NCI-H2107 treated with DMSO at 0.1 percent for 48 hours (cell line): ENCODE measurements at regions not wholly inside any gene's neighbourhood (a gene's known extent, or its start where the extent isn't known, plus 50 kb on each side); places are given as distances from the start of the nearest gene placed in this dataset.
"Not testable (repeated sequence)": the region's sequence is repeated elsewhere in the genome, so short reads cannot be mapped to it uniquely, and the experiment has no call there.

Experiments
- DNase-seq: peaks from one replicate; lab custom pipeline; 2025; ENCODE audit not compliant: unreplicated experiment; lab: John Stamatoyannopoulos, UW

DNA sequence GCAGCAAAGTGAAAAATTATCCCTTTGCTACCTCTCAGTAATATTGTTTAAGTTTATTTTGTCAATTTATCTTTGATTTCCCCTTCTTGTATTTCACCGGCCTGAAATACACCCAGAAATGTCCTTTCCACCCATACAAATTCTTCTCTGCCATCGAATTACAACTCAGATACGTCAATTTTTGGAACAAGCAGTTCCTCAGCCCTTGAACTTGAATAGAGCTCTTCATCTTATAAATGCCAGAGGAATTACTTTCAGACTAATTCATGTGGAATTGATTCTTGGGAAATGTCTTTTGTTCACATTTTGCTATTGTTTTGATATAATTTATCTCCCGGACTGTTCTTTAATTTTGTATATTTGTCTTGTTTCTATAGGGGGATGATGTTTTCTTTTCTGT is 1359.3 kb upstream of the MIR17HG start:
- DNase-seq: no peak

DNA sequence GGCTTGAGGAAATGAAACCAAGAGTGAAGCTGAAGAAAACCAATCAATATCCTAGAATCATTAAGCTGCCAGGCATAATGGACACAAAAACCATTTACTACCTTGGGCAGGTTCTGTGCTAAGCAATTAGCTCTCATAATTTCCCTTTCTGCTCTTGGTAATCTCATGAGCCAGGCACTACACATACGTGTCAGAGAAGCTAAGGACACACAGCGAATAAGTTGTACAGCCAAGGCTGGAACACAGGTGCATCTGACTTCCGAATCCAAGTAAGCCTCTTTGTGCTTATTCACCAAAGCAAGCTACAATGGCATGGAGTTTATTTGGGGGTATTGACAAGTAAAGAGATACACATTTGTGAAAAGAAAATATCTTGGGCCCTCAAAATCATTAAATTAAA is 1343.9 kb upstream of the MIR17HG start:
- no peak for DNase-seq

DNA sequence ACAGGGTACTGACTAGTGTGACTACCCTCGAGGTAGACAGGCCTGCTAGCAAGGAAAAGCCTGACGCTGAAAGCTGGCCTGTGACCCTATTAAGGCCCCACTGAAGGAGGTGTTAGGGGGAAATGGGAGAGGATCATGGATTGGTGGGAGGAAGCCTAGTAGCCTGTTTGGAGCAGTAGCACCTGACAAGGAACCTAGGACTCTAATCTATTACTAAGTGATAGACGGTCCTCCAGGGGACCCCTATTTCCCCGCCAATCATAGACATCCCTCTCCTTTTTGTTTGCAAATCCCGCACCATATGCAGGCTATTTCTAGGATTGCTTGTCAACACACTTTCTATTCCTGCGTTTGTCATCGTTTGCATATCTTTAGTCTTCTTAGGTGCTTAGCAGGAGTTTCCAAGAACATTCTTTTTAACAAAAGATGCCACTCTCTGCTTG is 1338.8 kb upstream of the MIR17HG start:
- no peak for DNase-seq

DNA sequence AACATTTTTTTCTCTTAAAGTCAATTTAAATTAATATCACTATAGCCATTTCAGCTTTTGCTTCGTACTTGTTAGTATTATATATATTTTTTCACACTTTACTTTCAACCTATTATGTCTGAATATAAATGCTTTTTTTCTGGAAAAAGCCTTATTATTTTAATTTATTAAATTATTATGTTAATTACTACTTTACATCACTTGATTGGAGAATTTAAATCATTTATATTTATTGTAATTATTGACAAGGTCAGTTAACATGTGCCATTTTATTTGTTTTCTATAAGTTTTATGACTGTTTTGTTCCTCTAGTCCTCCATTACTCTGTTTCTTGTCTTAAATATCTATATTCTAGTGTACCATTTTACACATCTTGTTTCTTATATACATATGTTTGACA is 1333.4 kb upstream of the MIR17HG start:
- no peak for DNase-seq

DNA sequence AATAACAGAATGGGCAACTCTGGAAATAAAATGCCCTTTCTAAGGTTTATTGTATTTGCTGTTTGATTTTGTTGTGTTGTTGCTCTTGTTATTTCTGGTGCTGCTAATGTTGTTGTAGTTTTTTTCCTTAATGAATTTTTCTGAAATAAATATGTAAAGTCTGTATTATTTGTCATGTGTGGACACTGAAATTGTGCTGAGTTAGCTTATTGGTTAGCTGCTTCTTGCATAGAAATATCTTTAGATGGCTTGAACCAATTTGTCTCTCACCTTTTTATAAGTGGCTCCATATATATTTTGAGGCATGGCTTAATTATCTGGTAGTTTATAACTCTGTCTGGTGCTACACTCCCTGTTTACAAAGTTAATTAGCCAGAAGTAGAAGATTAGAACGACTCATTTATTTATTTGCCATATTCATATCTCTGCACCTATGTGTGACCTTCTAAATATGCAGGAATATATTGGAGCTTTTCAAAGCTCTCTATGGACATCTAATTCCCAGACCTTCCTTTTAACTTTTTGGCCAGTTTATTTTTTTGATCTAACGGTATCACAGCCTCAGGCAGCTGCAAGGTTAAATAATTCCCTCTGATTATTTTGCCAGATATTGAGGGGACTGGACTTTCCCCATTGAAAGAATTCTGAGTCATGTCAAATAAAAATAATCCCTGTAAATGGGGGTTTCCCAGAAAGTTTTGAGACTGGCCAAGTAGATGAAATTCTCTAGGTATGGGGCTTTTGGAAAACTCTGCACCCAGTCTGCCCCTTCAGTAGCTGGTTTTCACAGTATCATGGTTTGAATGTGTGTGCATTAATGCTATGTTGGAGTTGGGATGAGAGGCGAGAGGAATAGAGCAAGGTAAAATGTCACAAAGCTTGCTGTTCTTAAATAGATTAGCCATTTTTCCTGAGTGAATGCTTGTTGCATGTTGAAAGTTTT is 1331.7 kb upstream of the MIR17HG start:
- no peak for DNase-seq

DNA sequence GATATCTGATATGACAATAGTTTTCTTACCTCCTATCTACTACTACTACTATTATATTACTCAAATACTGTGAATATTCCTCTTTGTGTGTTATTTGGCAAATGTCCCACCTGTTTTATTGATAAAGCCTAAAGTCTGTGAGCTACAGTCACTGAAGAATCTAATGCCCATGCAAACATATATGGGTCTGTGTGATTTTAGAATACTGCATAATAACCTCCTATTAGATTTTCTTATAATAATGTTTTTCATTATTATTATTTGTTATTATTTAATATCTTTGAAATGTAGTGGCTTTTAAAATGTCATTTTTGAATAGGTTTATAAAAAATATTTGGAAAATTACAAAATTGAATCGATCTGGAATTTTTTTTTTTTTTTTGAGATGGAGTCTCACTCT is 1330.8 kb upstream of the MIR17HG start:
- no peak for DNase-seq

DNA sequence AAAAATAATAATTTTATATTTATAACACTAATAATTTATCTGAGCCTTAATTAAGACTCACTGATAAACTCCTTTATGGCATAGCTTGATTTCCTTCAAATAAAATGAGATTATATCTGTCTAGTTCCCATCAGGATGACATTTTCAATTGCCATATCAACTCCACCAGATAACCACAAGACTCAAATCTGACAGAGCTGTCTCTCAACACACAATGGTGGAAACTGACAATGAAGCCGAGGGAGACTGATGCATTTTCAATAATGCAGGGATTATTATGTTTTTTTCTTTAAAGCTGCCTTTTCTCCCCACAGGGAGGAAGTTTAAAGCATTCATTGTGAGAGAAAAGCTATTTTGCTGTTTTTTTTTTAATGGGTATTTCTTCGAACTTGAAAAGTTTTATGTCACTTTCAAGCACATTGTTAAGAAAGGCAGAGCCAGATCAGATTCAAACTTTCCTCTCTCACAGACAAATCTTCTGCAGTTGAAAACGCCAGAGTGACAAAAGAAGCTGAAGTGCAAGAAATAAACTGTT is 1326.9 kb upstream of the MIR17HG start:
- no peak for DNase-seq

DNA sequence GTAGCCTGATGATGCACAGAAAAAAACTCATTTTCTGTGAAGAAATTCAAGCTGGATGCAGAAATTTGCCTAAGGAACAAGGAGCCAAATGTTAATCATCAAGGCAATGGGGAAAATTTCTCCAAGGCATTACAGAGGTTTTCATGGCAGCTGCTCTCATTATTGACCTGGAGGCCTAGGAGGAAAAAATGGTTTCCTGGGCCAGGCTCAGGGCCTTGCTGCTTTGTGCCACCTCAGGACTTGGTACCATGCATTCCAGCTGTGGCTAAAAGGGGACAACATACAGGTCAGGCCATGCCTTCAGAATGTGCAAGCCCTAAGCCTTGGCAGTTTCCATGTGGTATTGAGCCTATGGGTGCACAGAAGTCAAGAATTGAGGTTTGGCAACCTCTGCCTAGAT is 1320.1 kb upstream of the MIR17HG start:
- DNase-seq: no peak

DNA sequence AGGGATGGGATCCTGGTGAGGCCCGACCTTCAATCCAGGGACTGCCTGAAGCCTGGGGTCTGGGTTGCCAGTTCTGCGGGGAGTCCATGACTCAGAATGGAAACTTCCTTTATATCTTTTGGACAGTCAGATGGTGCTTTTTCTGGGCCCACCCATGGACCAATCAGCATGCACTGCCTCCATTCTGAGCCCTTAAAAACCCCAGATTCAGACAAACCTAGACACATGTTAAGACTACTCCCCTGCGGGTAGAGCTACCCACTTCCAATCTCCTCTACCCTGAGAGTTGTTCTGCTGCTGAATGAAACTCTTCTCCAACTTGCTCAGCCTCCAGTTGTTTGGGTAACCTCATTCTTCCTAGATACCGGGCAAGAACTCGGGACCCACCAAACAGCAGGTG is 1315.2 kb upstream of the MIR17HG start:
- DNase-seq: no peak

DNA sequence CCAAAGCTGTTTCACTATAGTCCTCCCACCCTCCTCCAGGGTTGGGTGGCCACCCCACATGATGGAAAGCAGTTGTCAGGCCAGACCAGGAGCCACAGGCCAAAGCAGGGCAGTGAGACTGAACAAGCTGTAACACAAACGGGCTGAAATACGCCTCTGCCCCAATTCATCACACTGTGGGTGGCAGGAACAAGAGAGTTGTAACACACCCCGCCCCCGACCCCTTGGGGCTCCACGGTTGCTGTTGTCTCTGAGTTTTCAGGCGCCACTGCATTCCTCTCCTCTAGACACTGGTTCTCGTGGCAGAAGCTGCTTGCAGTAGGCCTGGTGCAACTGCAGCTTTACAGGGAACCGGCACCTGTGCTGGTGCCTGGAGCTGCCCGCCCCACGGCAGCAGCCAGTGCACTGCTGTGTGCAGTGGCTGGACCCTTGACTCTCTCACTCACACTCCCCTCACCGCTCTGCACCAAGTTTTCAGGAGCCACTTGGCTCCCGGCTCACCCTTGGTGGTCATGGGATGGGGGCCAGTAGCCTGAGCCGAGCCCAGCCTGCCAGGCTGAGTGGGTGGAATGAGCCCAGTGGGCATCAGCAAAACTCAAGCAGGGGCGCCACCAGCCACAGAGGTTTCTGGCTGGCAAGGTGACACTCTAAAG is 1314.5 kb upstream of the MIR17HG start:
- no peak for DNase-seq

DNA sequence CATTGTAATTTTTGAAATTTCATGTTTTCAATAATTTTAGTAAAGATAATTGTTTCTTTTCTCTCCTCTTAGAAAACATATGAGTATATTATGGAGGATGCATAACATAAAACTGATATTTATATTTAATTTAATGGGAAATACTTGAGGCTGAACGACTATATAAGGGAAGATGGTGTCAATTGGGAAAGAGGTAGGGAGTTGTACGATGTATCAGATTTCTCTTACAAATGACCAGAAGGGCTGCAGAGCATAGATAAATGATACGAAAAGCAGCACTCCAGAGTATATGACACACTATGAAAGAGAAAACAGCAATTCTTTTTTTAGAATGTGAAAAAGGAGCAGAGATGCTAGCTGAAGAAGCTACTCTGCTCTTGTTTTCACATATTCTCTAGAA is 1308.0 kb upstream of the MIR17HG start:
- DNase-seq: no peak

DNA sequence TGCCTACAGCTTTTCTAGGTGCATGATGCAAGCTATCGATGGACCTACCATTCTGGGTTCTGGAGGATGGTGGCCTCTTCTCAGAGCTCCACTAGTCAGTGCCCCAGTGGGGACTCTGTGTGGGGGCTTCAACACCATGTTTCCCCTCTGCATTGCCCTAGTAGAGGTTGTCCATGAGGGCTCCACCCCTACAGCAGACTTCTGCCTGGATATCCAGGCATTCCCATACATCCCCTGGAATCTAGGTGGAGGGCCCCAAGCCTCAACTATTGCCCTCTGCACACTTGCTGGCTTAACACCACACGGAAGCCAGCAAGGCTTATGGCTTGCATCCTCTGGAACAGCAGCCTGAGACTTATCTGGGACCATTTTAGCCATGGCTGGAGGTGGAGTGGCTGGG is 1299.9 kb upstream of the MIR17HG start:
- no peak for DNase-seq

DNA sequence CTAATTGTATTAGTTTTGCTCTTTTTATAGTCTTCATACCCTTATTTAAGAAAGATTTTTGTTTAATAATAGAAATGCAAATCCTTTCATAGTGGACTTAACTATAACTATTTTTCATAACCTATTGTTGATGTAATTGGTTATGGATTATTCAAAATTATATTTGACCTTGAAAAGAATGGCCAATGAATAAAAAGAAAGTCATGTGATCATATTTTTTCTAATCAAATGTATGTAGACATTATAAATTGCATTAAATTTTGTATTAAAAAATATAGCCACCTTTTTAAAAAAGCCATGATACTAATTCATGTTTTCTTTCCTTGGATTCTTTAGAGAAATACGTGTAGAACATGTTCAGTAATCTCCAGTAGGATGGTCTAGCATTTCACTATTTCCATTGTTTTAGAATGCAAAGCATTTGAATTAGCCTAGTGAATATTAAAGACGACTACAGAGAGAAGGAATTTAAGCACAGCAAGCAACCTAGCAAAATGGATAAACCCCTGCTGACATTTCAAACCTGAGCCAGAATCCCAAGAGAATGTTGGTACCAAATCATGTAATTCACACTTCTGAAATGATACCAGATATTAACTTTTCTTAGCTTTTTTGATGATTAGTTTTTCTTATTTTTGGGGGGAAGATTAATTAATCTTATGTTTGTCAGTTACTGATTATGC is 1297.4 kb upstream of the MIR17HG start:
- DNase-seq: no peak

DNA sequence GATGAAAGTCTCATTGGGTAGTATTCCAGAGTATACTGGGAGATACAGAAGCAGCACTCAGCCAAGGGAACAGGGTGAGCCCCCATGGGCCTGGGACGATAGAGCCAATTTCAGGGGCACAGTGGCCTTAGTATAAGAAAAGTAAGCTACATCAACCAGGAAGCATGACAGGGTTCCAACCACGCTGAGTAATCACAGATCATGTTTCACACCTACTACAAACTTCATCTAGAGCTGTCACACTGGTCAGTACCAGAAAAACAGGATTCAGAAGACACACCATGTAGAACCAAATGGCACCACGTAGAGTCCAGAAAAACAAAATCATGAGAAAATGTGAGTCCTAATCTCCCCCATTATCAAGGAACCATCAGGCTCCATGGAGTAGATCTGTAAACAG is 1292.4 kb upstream of the MIR17HG start:
- no peak for DNase-seq

DNA sequence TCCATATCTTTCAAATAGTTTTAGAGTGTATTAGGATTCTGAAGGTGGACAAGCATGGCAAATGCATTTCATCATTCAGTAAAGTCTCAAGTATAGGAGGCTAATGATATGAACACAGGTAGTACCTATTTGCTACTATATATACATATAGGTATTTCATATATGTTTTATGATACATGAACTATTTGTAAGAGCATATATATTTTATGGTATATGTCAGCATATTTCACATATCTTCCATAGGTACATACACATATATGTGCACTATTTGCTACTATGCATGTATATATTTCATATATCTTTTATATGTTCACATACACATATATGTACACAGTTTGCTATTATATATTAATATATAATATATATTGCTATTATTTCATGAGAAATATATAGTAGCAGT is 1291.7 kb upstream of the MIR17HG start:
- DNase-seq: no peak

DNA sequence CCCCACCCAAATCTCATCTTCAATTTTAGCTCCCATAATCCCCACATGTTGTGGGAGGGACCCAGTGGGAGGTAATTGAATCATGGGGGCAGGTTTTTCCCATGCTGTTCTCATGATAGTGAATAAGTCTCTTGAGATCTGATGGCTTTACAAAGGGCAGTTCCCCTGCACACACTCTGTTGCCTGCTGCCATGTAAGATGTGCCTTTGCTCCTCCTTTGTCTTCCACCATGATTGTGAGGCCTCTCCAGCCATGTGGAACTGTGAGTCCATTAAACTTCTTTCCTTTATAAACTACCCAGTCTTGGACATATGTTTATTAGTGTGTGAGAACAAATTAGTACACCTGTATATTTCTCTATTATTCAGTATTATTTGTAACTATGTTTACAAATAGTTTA is 1283.3 kb upstream of the MIR17HG start:
- not testable (repeated sequence) for DNase-seq

DNA sequence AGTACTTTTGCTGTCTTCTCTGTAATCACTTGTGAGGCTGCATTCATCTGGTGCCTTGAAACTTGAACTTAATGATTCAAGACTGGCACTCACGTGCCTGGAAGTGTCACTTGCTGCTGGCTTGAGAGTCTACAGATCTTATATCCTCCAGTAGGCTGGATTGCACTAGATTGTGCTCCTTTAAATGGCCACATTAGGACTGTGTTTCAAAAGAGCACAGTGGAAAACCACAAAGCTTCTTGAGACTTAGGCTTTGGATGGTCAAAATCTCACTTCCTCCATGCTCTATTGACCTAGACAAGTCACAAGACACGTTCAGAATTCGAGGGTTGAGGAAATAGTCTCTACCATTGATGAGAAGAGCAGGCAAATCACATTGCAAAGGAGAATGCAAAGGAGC is 1278.8 kb upstream of the MIR17HG start:
- no peak for DNase-seq

DNA sequence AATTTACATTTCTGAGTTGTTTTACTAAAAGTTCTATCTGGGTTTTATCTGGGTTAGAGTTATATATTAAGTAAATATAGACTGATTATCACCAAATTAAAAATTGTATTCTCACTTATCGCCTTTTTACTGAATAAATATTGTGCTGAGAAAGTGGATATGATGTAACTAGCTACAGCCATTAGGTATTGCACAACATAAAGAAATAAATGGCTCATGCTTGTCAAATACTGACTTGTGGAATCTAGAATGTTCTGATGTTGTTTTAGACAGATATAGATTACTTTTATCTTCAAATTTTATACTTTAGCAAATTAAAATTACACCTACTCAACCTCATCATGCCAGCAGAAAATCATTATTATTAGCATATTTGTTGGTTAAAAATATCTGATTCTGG is 1277.1 kb upstream of the MIR17HG start:
- DNase-seq: no peak

DNA sequence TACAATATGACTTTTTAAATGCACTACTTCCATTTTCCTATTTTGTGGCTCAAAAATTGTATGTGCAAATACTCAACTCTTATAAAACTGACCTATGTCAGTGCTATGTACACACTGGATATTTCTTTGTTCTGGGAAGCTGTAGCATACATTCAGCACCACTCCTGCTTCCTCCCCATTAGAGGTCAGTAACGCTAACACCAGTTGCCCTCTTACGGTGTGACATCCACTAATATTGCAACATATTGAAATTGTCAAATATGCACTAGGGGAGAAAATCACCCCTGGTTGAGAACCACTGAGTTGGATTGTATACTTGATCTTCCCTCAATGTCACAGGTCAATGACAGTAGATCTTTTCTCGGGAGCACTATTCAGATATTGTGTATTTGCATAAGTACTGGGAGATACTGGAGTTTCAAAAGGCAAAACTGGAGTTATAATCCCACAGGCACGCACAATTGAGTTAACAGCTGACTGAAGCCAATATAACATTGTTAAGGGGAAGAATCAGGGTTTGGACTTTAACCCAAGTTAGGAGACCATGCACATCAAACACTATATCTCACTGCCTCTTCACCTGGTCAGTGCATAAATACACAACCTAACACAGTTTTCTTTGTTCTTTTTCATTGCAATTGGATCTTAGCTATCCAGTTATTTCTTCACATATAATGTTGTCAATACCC is 1276.5 kb upstream of the MIR17HG start:
- DNase-seq: no peak

DNA sequence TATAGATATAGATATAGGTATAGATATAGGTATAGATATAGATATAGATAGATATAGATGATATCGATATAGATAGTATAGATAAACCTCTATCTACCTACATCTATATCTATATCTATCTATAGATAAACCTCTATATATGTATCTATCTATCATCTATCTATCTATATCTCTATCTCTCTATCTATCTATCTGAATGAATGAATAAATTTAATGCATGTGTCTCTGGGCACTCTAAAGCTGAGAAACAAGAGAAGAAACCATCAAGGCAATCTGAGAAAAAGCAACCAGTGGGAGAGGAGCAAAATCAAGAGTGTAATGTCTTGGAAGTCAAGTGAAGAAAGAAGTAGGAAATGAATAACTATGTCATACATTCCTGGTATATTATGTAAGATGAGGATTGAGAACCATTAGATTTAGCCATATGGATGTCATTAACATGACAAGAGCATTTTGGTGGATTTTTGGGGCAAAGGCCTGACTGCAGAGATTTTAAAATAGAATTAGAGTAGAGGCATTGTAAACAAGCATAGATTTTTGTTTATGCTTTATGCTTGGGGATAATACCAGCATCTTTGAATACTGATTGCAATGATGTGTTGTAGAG is 1262.7 kb upstream of the MIR17HG start:
- no peak for DNase-seq

DNA sequence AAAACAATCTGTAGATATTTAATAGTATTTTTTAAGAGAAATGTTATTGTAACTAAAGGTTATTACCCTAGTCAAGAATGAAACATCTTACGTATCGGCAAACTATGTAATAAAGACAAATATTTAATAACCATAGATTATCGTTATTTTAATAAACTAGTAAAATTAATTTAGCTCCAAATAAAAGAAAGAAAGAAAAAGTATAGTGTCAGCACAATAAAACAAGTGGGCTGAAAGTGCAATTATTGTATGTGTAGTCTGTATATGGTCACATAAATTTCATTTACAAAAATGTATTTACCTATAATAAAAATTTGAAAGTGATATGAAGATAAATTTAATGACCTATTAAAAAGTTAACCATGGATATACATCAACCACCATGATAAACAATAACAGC is 1258.4 kb upstream of the MIR17HG start:
- no peak for DNase-seq
